Erythroblast (primary cell): ENCODE measurements at regions not wholly inside any gene's neighbourhood (a gene's known extent, or its start where the extent isn't known, plus 50 kb on each side); places are given as distances from the start of the nearest gene placed in this dataset.
"Not testable (repeated sequence)": the region's sequence is repeated elsewhere in the genome, so short reads cannot be mapped to it uniquely, and the experiment has no call there.

Experiments
- DNase-seq, 2 experiments: peaks; one replicate each; lab custom pipeline; 2025; lab: John Stamatoyannopoulos, UW
- GATA1 ChIP-seq: IDR thresholded peaks from 2 replicates; pipeline ENCODE4 v1.6.1; 2011; ENCODE audit warnings: low read depth, mild to moderate bottlenecking, control low read depth, low read length, moderate library complexity
- POLR2A ChIP-seq: IDR thresholded peaks from 2 replicates; pipeline ENCODE4 v1.6.1; 2011; ENCODE audit warnings: mild to moderate bottlenecking, low read length

DNA sequence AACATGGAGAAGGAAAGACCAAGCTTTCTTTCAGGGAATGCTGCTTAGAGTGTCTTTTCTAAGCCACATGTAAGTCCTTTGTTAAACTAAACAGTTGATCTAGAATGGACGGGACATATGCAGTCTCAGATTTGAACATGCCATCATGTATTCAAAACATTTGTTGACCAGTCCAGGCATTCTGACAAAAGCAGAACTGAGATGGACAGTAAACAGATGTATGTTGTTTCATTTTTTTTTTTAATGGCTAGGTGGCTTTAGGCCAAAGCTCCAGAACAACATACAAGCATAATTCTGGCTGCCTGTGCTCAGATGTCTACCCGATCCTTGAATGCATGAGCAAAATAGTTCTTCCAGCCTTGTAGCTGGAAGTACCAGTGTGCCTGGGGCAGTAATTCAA lies 1211.4 kb upstream of the FAM98A start:
- TF ChIP-seq GATA1: no peak
- no peak for TF ChIP-seq POLR2A
- DNase-seq: no peak

- DNase-seq: no peak
- no peak for TF ChIP-seq POLR2A
- no peak for TF ChIP-seq GATA1
Observed at GRCh38 chr2:34808426-34808825, 1209.3 kb upstream of the FAM98A start.

GRCh38 chr2:34806891-34807290 lies 1207.8 kb upstream of the FAM98A start:
- DNase-seq: no peak
- no peak for TF ChIP-seq POLR2A
- no peak for TF ChIP-seq GATA1

- no peak for DNase-seq
- TF ChIP-seq POLR2A (no peak), GATA1 (no peak)
Observed at GRCh38 chr2:34806396-34806795, 1207.3 kb upstream of the FAM98A start.

- TF ChIP-seq POLR2A (no peak), GATA1 (no peak)
Observed at GRCh38 chr2:34799556-34799955, 1200.5 kb upstream of the FAM98A start.

GRCh38 chr2:34795586-34795985 lies 1196.5 kb upstream of the FAM98A start:
- DNase-seq: not testable (repeated sequence)

More at GRCh38 chr2:34799556-34799955, 1200.5 kb upstream of the FAM98A start:
- no peak for DNase-seq

DNA sequence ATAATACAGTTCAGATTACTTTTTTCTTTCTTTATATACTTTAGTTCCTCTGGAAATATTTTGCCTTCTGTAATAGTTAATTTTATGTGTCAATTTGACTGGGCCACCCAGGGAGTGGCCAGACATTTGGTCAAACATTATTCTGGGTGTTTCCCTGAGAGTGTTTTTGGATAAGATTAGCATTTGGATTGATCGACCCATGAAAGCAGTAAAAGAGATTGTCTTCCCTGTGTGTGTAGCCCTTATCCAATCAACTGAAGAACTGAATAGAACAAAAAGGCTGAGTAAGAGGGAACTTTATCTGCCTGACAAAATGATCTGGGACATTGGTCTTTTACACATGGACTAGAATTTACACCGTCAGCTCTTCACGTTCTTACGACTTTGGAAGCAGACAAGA lies 1190.1 kb upstream of the FAM98A start:
- TF ChIP-seq GATA1 (no peak), POLR2A (no peak)
- DNase-seq: no peak

DNA sequence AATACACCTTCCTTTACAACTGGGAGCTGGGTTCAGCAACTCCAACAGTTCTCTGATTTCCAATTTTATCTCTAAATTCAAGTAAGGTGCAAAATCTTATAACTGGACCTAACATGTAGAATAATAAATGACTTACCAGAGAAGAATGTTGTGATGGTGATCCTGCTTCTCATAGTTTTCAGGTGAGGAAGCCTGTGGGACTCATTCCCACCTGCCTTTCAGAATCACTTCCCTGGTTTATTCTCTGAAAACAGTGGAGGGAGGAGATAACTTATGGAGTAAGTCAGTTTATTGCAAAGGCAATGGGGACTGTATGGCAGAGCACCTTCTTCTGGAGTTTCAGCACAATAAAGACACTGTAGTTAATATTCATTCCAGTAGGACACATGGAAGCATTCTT lies 1188.2 kb upstream of the FAM98A start:
- TF ChIP-seq GATA1: no peak
- no peak for TF ChIP-seq POLR2A
- no peak for DNase-seq

DNA sequence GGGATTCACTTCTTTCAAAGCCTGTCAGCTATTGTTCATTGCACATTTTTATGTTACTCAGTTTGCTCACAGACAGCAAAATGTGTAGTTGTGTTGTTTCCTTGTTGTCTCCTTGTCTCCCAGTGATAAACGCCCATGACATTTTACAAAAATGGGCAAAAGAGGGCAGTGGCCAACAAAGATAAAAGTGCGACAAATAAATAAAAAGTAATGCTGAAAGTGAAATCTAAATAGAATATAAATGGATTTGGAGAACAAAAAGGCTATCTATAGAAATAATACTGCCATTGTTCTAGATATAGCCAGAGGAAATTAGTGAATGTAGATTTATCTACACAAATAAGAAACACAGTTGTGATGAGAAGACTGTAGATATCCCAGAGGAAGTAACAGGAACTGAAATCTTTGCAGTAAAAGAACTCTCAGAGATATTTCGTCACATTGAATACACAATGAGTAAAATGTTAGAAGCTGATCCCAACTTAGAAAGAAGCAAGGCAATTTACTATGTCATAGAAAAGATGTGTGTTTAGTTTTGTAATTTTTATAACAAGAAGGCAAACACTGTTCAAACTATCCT lies 1186.2 kb upstream of the FAM98A start:
- no peak for DNase-seq

GRCh38 chr2:34784701-34785100 lies 1185.6 kb upstream of the FAM98A start:
- no peak for DNase-seq
- TF ChIP-seq POLR2A (no peak), GATA1 (no peak)

More for the DNA sequence above, 1186.2 kb upstream of the FAM98A start:
- TF ChIP-seq GATA1: no peak
- no peak for TF ChIP-seq POLR2A

DNA sequence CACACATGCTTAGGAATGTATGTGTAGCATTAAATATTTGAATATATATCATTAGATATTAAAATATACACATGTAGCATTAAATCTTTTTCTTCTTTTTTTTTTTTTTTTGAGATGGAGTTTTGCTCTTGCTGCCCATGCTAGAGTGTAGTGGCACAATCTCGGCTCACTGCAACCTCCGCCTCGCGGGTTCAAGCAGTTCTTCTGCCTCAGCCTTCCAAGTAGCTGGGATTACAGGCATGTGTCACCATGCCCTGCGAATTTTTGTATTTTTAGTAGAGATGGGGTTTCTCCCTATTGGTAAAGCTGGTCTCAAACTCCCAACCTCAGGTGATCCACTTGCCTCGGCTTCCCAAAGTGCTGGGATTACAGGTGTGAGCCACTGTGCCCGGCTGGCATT lies 1151.6 kb upstream of the FAM98A start:
- DNase-seq: not testable (repeated sequence)

DNA sequence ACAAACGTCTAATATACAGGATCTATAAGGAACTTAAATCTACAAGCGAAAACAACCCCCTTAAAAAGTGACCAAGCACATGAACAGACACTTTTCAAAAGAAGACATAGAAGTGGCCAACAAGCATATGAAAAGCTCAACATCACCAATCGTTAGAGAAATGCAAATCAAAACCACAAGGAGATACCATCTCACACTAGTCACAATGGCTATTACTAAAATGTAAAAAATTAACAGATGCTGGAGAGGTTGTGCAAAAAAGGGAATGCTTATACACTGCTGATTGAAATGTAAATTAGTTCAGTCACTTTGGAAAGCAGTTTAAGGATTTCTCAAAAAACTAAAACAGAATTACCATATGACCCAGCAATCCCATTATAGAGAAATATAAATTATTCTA lies 1148.5 kb upstream of the FAM98A start:
- no peak for DNase-seq
- TF ChIP-seq GATA1: no peak
- TF ChIP-seq POLR2A: no peak

DNA sequence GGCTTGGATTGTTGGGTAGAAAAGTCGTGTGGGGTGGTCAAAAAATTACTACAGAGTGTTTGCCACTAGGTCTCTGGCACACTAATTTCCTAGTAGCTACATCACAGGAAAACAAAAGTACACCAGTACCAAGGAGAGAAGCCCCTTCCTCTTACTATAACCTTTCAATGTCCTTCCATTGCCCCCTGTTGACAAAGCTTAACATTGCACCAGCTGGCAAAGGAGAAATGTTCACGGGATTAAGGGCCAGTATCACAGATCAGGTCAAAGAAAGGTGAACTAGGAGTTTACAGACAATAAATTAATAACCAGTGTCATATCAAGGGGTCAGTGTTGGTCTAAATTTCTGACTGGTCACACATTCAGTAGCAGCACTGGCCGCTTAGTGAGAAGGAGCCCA lies 1139.6 kb upstream of the FAM98A start:
- TF ChIP-seq POLR2A (no peak), GATA1 (no peak)
- no peak for DNase-seq

- TF ChIP-seq GATA1: no peak
- TF ChIP-seq POLR2A: no peak
- DNase-seq: no peak
Observed at GRCh38 chr2:34737146-34737545, 1138.0 kb upstream of the FAM98A start.

GRCh38 chr2:34736482-34736881 lies 1137.4 kb upstream of the FAM98A start:
- TF ChIP-seq GATA1 (no peak), POLR2A (no peak)
- no peak for DNase-seq
